HepG2 (cell line): ENCODE measurements at regions not wholly inside any gene's neighbourhood (a gene's known extent, or its start where the extent isn't known, plus 50 kb on each side); places are given as distances from the start of the nearest gene placed in this dataset.

Experiments
- ATAC-seq: fragments of 200-7000 bp; cut with Tn5 transposase; 3 replicates; pipeline ENCODE4 v1.9.1; 2020; ENCODE audit warnings: mild to moderate bottlenecking, moderate library complexity
- BruUV-seq: library from RNA; stranded (reverse); fragments of 400-500 nt; replicated peaks from 2 replicates; lab custom pipeline; 2021; lab: Mats Ljungman, UMichigan
- CTCF ChIA-PET: fragments of 300-600 bp; formaldehyde crosslinking; extraction: SDS; loops from one replicate; lab custom pipeline; 2021; ENCODE audit warnings: low total read pairs, inconsistent platforms, low intra/inter-chr PET ratio; lab: Yijun Ruan, JAX
- POLR2A ChIA-PET: fragments of 350-600 bp; sonication (Branson Sonifier 250); formaldehyde crosslinking; loops from one replicate; lab custom pipeline; 2020; ENCODE audit warnings: antibody characterized with exemption, inconsistent platforms; lab: Yijun Ruan, JAX
- DNase-seq: peaks from one replicate; pipeline ENCODE4 v3.0.0-alpha.2; 2015; ENCODE audit warnings: low spot score
- FAIRE-seq: peaks from 3 replicates; lab custom pipeline; 2011; peaks lifted over from hg19 to GRCh38; lab: Jason Lieb, UNC
- H2AFZ ChIP-seq: one replicate; pipeline ENCODE4 v1.6.1; 2011; ENCODE audit warnings: low read length, inconsistent platforms
- H3K27ac ChIP-seq: fragments of 300-600 bp; 3 replicates; pipeline ENCODE4 v1.8.0; 2011; ENCODE audit warnings: mixed run types, mild to moderate bottlenecking, mixed read lengths, low read length, inconsistent platforms; ENCODE audit not compliant: insufficient read depth; ENCODE audit errors: extremely low read length
- H3K27me3 ChIP-seq, 2 experiments: fragments of 200-600 bp in 1 of 2; 2 replicates in 1 of 2; 3 replicates in 1 of 2; pipeline versions ENCODE4 v1.6.0 to v1.8.0; 2011; ENCODE audit warnings: low read length in 2 of 2, mild to moderate bottlenecking in 2 of 2, moderate library complexity in 2 of 2, inconsistent platforms in 1 of 2; ENCODE audit not compliant: insufficient read depth in 2 of 2, control insufficient read depth in 1 of 2
- H3K36me3 ChIP-seq, 2 experiments: fragments of 200-600 bp in 1 of 2; replicated peaks in 1 of 2; 2 replicates in 1 of 2; 3 replicates in 1 of 2; pipeline versions ENCODE4 v1.5.1 to v1.8.0; 2011; ENCODE audit warnings: low read length in 2 of 2, inconsistent platforms in 1 of 2; ENCODE audit not compliant: insufficient read depth in 2 of 2, control insufficient read depth in 1 of 2
- H3K4me1 ChIP-seq: 2 replicates; pipeline ENCODE4 v1.5.1; 2012; ENCODE audit warnings: low read length, inconsistent platforms; ENCODE audit not compliant: insufficient read depth
- H3K4me2 ChIP-seq: 2 replicates; pipeline ENCODE4 v1.6.0; 2011; ENCODE audit warnings: low read depth, low read length, inconsistent platforms
- H3K4me3 ChIP-seq, 3 experiments: fragments of 200-600 bp in 1 of 3; sonication (generic), shearing (Covaris generic) in 1 of 3; replicated peaks in 1 of 3; 2 replicates each; pipeline ENCODE4 v1.5.1; 2011 to 2016; ENCODE audit warnings: low read length in 3 of 3, inconsistent platforms in 2 of 3, low read depth in 2 of 3, mild to moderate bottlenecking in 2 of 3, control low read depth in 1 of 3, mixed read lengths in 1 of 3; ENCODE audit not compliant: insufficient read depth in 1 of 3
- H3K79me2 ChIP-seq: one replicate; pipeline ENCODE4 v1.6.1; 2011; ENCODE audit warnings: low read length, inconsistent platforms; ENCODE audit not compliant: insufficient read depth
- H3K9ac ChIP-seq: 2 replicates; pipeline ENCODE4 v1.6.0; 2011; ENCODE audit warnings: mild to moderate bottlenecking, low read depth, low read length, inconsistent platforms; ENCODE audit not compliant: insufficient read depth
- H3K9me3 ChIP-seq: 2 replicates; pipeline ENCODE4 v1.5.1; 2012; ENCODE audit warnings: mild to moderate bottlenecking, low read length
- H4K20me1 ChIP-seq: 2 replicates; pipeline ENCODE4 v1.6.0; 2011; ENCODE audit warnings: inconsistent platforms, mild to moderate bottlenecking, low read length, moderate library complexity; ENCODE audit not compliant: insufficient read depth
- AGO1 ChIP-seq: fragments of 200-400 bp; formaldehyde crosslinking; IDR thresholded peaks from 2 replicates; pipeline ENCODE4 v1.6.1; 2017; ENCODE audit warnings: mild to moderate bottlenecking, low read depth, low read length, moderate library complexity; ENCODE audit not compliant: poor library complexity, severe bottlenecking
- CHD2 ChIP-seq: IDR thresholded peaks from 2 replicates; pipeline ENCODE4 v1.6.1; 2011; ENCODE audit warnings: low read depth, low read length, improper control_type of control experiment
- SP140L ChIP-seq: sonication (generic); formaldehyde crosslinking; IDR thresholded peaks from 2 replicates; pipeline ENCODE4 v1.4.0; 2020; ENCODE audit warnings: missing genetic modification reagents, borderline replicate concordance
- ZNF510 ChIP-seq: sonication (generic); formaldehyde crosslinking; IDR thresholded peaks from 2 replicates; pipeline ENCODE4 v1.4.0; 2020; ENCODE audit warnings: low read depth, mild to moderate bottlenecking, missing genetic modification reagents
- in situ Hi-C: cut with HindIII; loops from 2 replicates; pipeline ENCODE4 v1.10.0; 2017; ENCODE audit warnings: low pct_unique_long_range_greater_than_20kb; ENCODE audit not compliant: extremely low pct_ligation_motif_present
- intact Hi-C: fragments of 100-400 bp; cut with micrococcal nuclease; formaldehyde crosslinking; loops from one replicate; pipeline ENCODE4 v1.10.0; 2022; ENCODE audit not compliant: unreplicated experiment
- TF ChIP-seq, protein P1 (sequence below): sonication (generic); formaldehyde crosslinking; IDR thresholded peaks from 2 replicates; pipeline ENCODE4 v1.4.0; 2020; ENCODE audit warnings: low read depth, missing genetic modification reagents
- TF ChIP-seq, protein P2 (sequence below): sonication (generic); formaldehyde crosslinking; IDR thresholded peaks from 2 replicates; pipeline ENCODE4 v1.8.1; 2023; ENCODE audit warnings: mild to moderate bottlenecking, missing genetic modification reagents

DNA sequence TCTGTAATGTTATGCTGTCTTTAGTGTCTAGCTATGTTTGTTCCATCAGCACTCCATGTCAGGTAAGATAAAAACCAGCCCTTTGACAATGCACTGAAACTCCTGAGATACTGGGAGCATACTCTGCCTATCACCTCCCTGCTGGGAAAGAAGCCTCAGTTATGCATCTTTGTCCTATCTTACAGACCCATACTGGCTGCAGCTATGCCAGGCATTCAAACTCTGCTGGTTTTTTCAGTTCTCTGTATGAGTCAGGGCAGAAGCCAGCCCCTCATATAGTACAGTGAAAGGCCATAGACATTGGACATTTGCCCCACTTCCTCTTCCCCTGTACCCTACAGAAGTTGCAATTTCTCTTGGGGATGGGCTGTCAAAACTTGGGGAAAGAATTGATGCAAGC is 181.1 kb upstream of the RGPD4 start:
- DNase-seq (no peak), FAIRE-seq (no peak), ATAC-seq (no peak)
- no peaks in the 10 kb centered on the region for H3K36me3 ChIP-seq
- H3K4me1 ChIP-seq = no peaks in the 10 kb centered on the region
- intact Hi-C loops (no loop called here), in situ Hi-C loops (no loop called here)
- TF ChIP-seq SP140L (no peak), CHD2 (no peak), ZNF510 (no peak), AGO1 (no peak)
- TF ChIP-seq, protein P1, sequence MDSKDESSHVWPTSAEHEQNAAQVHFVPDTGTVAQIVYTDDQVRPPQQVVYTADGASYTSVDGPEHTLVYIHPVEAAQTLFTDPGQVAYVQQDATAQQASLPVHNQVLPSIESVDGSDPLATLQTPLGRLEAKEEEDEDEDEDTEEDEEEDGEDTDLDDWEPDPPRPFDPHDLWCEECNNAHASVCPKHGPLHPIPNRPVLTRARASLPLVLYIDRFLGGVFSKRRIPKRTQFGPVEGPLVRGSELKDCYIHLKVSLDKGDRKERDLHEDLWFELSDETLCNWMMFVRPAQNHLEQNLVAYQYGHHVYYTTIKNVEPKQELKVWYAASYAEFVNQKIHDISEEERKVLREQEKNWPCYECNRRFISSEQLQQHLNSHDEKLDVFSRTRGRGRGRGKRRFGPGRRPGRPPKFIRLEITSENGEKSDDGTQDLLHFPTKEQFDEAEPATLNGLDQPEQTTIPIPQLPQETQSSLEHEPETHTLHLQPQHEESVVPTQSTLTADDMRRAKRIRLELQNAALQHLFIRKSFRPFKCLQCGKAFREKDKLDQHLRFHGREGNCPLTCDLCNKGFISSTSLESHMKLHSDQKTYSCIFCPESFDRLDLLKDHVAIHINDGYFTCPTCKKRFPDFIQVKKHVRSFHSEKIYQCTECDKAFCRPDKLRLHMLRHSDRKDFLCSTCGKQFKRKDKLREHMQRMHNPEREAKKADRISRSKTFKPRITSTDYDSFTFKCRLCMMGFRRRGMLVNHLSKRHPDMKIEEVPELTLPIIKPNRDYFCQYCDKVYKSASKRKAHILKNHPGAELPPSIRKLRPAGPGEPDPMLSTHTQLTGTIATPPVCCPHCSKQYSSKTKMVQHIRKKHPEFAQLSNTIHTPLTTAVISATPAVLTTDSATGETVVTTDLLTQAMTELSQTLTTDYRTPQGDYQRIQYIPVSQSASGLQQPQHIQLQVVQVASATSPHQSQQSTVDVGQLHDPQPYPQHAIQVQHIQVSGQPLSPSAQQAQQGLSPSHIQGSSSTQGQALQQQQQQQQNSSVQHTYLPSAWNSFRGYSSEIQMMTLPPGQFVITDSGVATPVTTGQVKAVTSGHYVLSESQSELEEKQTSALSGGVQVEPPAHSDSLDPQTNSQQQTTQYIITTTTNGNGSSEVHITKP (CRISPR knock-in tag) = no peak
- TF ChIP-seq, protein P2, sequence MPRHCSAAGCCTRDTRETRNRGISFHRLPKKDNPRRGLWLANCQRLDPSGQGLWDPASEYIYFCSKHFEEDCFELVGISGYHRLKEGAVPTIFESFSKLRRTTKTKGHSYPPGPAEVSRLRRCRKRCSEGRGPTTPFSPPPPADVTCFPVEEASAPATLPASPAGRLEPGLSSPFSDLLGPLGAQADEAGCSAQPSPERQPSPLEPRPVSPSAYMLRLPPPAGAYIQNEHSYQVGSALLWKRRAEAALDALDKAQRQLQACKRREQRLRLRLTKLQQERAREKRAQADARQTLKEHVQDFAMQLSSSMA = no peak
- no peaks in the 10 kb centered on the region for H3K79me2 ChIP-seq
- H4K20me1 ChIP-seq = no peaks in the 10 kb centered on the region
- no peak overlapping the region for H3K4me3 ChIP-seq
- ChIA-PET CTCF (no interaction called here), POLR2A (no interaction called here)
- H2AFZ ChIP-seq = no peak overlapping the region
- peaks cover 90% of the 10 kb centered on the region for H3K9me3 ChIP-seq
- BruUV-seq = no TSS peak
- H3K4me2 ChIP-seq = no peak overlapping the region
- no peak overlapping the region for H3K27ac ChIP-seq
- H3K9ac ChIP-seq = no peak overlapping the region
- no peaks in the 10 kb centered on the region for H3K27me3 ChIP-seq
